Stimulated activated CD8-positive, alpha-beta memory T cell treated with anti-CD3 and anti-CD28 coated beads, Interleukin-15, amount 100 ng/mL, for 1 hour (primary cell): ENCODE measurements at regions not wholly inside any gene's neighbourhood (a gene's known extent, or its start where the extent isn't known, plus 50 kb on each side); places are given as distances from the start of the nearest gene placed in this dataset.
"Not testable (repeated sequence)": the region's sequence is repeated elsewhere in the genome, so short reads cannot be mapped to it uniquely, and the experiment has no call there.

Source experiments
- DNase-seq: peaks from one replicate; pipeline ENCODE4 v3.0.0-alpha.2; 2020; ENCODE audit warnings: low read depth

- DNase-seq, result no peak
Observed at GRCh38 chr2:8370258-8370802, 311.5 kb upstream of the ID2 start.

- no peak for DNase-seq
Observed at GRCh38 chr2:8371653-8372052, 310.2 kb upstream of the ID2 start.

GRCh38 chr2:8374782-8375181 lies 307.1 kb upstream of the ID2 start:
- no peak for DNase-seq

- DNase-seq, result no peak
Observed at GRCh38 chr2:8376603-8377410, 305.0 kb upstream of the ID2 start.

GRCh38 chr2:8378016-8378810 lies 303.6 kb upstream of the ID2 start:
- DNase-seq, result no peak

DNA sequence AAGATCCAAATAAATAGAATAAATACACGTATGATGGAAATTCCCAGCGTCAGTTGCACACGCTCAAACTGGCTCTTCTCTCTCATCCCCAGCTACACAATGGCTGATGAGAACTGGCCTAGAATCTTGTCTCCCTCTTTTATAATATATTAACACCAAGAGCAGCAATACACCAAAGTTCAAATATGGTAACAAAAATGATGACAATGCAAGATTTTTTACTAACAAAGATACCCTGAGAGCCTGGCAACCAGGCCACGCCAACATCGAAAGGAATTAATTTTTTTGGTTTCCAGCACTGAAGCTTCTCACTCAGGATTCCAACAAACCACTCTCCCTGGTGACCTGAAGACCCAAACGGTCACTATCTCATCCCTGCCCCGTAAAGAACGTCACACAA lies 302.7 kb upstream of the ID2 start:
- no peak for DNase-seq

- no peak for DNase-seq
Observed at GRCh38 chr2:8379549-8379948, 302.3 kb upstream of the ID2 start.

DNA sequence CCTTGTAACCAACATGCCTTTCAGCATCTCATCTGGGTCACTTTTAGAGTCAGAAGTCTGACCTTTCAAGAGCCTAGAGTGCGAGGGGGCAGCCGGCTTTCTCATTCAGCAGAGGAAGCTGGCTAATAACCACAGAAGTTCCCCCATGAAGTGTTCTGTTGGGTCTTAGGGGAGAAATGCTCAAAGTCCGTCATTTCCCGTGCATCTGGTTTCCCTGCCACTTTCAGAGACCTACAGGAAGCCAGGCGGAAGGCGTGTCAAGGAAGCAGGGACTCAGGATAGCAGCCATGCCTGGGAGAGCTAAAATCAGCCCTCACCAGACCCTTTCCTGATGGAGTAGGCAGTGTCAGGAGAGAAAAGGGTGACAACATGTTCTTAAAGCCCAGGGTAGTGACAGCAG lies 301.8 kb upstream of the ID2 start:
- no peak for DNase-seq

- DNase-seq, result no peak
Observed at GRCh38 chr2:8380566-8380965, 301.3 kb upstream of the ID2 start.

DNA sequence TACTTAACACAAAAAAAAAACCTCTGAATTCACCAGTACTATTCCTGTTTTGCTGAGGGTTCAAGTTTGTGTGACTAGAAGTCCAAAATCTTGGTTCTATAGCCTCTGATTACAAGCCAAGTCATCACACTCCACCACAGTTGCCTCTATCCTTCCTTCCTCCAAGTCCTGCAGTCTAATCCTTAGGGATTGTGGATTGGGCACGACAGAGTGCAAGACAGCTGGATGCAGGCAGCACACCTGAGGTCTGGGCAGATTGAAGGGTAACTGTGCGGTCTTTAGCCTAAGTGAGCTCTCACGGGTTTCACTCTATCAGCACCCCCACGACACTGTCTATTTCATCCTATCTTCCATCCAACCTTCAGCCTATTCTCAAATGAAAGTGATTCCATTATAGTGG lies 299.4 kb upstream of the ID2 start:
- DNase-seq, result no peak

DNA sequence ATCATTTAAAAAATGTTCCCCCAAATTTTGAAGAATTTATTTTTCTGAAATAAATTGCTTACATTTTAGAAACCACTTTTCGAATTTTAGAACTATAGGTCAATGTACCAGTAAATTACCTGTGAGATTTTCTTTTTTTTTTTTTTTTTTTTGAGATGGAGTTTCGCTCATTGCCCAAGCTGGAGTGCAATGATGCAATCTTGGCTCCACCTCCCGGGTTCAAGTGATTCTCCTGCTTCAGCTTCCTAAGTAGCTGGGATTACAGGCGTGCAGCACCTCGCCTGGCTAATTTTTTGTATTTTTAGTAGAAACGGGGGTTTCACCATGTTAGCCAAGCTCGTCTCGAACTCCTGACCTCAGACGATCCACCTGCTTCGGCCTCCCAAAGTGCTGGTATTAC lies 295.1 kb upstream of the ID2 start:
- DNase-seq, result not testable (repeated sequence)

DNA sequence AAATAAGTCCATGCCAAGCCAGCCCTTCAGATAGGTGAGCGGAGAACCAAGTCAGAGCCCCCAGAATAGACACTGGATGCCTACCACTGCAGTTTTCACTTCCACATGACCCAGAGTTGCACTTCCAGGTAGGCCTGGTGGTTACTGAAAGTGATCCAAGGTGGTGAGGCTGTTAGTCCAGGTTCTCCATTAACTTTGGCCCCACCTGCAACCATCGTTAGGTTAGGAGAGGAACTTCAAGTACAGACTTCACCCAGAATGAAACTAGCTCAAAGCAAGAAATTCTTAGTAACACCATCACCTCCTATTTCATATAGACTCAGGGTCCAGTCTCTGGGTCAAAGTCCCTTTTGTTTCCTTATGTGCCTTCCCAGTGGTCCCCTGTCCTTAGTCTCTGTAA lies 293.1 kb upstream of the ID2 start:
- no peak for DNase-seq

DNA sequence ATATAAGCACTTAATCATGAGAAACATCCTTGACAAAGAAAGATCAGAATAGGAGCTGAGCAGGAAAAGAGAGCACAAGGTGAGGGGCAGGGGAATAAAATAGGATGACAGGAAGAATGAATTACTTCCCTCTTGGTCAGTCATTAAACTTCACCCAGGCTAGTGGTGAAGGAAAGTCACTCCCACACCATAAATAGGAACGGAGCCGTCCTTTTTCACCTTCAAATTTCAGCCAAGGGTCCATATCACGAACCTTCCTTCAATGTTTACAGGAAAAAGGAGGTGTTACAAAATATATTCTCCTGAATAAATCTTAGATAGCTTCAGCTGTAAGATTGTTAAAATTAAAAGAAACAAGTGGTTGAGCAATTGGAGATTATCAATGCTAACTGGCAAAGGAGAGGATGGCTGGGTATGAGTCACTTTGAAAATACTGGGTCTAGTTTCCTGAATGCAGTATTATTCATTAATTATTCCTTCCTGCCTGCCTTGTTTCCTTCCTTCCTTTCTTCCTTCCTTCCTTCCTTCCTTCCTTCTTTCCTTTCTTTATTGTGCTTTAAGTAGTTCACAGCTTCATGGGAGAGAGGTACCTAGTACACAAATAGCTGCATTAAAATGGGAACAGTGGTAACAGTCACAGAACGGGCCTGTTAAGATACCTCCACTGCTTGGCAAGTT lies 292.3 kb upstream of the ID2 start:
- DNase-seq, result no peak

DNA sequence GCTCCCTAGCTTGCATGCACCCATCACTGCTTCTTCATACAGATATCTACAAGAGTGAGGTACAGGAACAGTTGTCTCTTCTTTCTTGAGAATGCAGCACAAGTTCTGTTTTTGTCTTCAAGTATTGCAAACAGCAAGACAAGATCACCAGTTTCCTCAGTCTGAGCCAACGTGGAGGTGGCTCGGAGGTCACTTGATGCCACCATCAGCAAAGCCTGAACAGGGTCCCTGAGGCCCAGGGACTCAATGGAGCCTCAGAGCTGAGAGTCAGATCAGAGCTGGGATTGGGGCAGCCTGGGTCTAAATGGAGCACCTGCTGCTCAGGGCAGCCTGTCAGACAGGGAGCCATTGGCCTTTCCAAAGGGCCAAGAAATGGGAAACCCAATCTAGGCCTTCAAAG lies 290.7 kb upstream of the ID2 start:
- DNase-seq, result no peak

- no peak for DNase-seq
Observed at GRCh38 chr2:8391584-8391983, 290.3 kb upstream of the ID2 start.

DNA sequence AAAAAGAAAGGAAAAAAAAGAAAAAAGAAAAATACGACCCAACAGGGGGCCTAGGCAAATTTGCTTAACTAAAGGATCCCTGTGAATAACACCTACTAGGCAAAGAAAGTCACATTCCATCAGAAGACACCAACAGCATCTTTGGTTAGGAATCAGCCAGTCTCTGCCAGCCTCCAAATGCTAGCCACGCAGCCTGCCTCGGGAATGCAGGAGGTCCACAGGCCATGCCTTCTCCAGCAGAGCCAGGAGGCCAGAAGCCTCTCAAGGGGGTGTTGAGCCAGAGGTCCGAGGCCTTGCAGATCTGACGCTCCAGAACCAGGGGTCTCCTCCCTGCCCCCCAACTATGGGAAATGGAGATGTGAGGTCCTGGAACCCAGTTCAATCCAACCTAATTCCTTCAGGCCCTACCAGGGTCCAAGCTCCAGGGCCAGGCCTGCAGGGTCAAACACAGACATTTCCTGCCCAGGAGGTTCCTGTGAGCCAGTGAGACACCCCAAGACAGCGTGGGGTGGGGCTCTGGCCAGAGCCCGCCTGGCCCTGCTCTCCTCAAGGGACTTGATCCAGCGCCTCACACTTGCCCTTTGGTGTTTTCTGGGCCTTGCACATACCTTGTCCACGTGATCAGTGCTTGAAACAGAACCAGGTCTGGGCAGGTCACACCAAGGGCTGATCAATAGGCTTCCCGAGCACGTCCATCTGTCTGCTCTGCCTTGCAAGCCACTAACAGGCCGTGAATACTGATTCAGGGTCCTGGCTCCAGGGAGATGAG lies 289.6 kb upstream of the ID2 start:
- no peak for DNase-seq

DNA sequence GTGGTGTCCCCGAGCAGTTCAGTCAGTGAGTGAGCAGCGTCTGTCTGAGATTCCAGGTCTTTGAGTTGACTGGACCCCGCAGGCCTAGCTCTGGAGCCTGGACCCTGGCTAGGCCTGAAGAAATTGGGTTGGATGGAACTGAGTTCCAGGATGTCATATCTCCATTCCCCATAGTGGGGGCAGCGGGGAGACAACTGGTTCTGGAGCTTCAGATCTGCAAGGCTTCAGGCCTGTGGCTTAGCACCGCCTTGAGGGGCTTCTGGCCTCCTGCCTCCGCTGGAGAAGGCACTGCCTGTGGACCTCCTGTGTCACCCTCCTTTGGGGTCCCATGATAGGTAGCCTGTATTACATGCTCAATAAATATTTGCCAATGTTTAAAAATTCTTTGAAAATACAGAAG lies 288.4 kb upstream of the ID2 start:
- DNase-seq, result no peak

DNA sequence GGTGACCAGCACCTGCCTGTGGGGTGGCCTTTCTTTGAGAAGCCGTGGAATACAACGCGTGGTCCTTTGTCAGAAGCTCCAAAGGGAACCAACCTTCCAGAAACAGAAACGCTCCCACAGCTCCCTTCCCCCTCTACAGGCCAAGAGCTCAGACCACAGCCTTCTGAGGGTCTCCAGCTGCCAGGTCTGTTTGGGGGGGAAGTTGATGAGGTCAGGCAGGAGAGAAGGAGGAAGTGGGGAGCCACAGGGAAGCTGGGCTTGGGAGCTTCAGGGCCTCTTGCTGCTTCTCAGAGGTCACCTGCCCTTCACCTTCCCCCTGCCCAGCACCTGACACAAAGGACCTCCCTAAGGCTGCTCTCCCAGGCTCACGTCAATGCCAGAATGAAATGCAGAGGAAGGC lies 287.7 kb upstream of the ID2 start:
- no peak for DNase-seq

DNA sequence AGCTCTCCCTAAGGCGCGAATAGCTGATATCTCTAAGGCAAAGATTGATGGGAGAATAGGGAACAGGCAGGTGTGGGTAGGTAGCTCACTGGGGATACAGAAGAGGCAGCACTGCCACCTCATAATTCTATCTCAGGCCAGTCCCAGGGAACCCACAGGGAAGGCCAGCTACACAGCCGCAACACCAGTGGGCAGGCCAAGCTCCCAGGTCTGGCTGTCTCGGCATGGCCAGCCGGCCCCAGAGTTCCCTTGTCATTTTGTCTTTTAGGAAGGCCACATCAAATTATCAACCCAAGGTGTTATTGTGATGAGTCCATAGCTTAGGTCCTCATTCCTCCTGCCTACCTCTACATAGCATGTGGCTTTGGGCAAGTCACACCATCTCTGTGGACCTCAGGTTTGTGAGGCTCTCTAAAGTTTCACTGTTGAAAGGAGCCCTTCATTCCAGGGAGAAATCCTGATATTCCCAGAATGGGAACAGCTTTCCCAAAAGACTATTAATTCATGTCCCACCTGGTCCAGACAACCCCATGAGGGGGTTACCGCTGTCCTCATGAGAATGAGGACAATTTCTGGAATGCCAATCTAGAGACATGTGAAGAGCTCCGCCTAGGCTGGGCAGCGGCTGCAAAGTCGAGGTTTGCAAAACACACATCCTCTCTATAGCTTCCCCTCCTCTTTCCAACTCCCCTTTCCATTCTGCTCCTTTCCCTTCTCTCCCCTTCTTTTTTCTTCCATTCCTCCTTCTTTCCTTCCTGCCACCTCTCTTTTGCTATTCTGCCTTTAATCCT lies 287.1 kb upstream of the ID2 start:
- DNase-seq, result no peak

- no peak for DNase-seq
Observed at GRCh38 chr2:8395718-8396117, 286.1 kb upstream of the ID2 start.

DNA sequence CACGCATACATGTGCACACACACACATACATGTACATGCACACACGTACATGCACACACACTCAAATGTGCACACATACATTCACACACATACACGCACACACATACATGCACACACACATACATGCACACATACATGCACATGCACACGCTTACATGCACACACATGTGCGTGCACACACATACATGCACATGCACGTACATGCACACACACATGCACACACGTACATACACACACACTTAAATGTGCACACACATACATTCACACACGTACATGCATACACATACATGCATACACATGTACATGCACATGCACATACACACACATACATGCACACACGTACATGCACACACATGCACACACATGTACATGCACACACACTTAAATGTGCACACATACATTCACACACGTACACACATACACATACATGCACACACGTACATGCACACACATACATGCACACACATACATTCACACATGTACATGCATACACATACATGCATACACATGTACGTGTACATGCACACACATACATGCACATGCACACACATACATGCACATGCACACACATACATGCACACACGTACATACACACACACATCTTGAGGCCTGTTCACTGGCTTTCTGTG lies 283.7 kb upstream of the ID2 start:
- no peak for DNase-seq
